Glutamatergic neuron (in vitro differentiated cells): ENCODE measurements at regions not wholly inside any gene's neighbourhood (a gene's known extent, or its start where the extent isn't known, plus 50 kb on each side); places are given as distances from the start of the nearest gene placed in this dataset.

Experiments used
- DNase-seq: peaks from one replicate; pipeline ENCODE4 v3.0.0; 2022
- H3K27ac Mint-ChIP-seq: one replicate; pipeline ENCODE4 v1.8.0; 2020; ENCODE audit warnings: mild to moderate bottlenecking, mixed read lengths, inconsistent platforms; ENCODE audit not compliant: unreplicated experiment
- H3K27me3 Mint-ChIP-seq: one replicate; pipeline ENCODE4 v1.8.0; 2020; ENCODE audit warnings: mild to moderate bottlenecking, moderate library complexity, mixed read lengths, inconsistent platforms; ENCODE audit not compliant: unreplicated experiment
- H3K36me3 Mint-ChIP-seq: one replicate; pipeline ENCODE4 v1.8.0; 2020; ENCODE audit warnings: mild to moderate bottlenecking, mixed read lengths, inconsistent platforms; ENCODE audit not compliant: unreplicated experiment
- H3K4me1 Mint-ChIP-seq: one replicate; pipeline ENCODE4 v1.8.0; 2020; ENCODE audit warnings: mild to moderate bottlenecking, low read depth, mixed read lengths, inconsistent platforms; ENCODE audit not compliant: unreplicated experiment
- H3K4me3 Mint-ChIP-seq: one replicate; pipeline ENCODE4 v1.8.0; 2020; ENCODE audit warnings: mild to moderate bottlenecking, mixed read lengths, inconsistent platforms; ENCODE audit not compliant: unreplicated experiment
- H3K9me3 Mint-ChIP-seq: one replicate; pipeline ENCODE4 v1.8.0; 2020; ENCODE audit warnings: mild to moderate bottlenecking, moderate library complexity, mixed read lengths, inconsistent platforms; ENCODE audit not compliant: unreplicated experiment
- TF ChIP-seq, protein P1 (sequence below): fragments of 200-600 bp; sonication (generic); IDR thresholded peaks from one replicate; pipeline ENCODE4 v1.5.0; 2021; ENCODE audit not compliant: partially characterized antibody, unreplicated experiment

DNA sequence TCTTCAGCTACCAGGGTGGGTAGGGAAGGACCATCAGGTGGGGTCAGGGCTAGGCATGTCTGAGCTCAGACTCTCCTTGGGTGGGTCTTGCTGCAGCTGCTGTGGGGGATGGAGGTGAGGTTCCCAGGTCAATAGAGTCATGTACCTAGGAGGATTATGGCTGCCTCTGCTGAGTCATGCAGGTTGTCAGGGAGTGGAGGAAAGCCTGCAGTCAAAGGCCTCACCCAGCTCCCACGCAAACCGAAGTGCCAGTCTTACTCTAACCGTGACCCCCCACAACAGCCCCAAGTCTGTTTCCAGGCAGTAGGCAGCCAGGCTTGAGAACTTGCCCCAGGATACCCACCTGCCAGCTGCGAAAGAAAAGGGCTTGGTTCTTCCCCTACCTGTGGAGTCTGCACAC is 113.6 kb upstream of the GALNT5 start:
- Mint-ChIP-seq H3K4me3 (no peak overlapping the region), H3K9me3 (no peaks in the 10 kb centered on the region), H3K27ac (no peak overlapping the region), H3K27me3 (no peaks in the 10 kb centered on the region), H3K36me3 (no peaks in the 10 kb centered on the region), H3K4me1 (peaks cover 1% of the 10 kb centered on the region)
- TF ChIP-seq, protein P1, sequence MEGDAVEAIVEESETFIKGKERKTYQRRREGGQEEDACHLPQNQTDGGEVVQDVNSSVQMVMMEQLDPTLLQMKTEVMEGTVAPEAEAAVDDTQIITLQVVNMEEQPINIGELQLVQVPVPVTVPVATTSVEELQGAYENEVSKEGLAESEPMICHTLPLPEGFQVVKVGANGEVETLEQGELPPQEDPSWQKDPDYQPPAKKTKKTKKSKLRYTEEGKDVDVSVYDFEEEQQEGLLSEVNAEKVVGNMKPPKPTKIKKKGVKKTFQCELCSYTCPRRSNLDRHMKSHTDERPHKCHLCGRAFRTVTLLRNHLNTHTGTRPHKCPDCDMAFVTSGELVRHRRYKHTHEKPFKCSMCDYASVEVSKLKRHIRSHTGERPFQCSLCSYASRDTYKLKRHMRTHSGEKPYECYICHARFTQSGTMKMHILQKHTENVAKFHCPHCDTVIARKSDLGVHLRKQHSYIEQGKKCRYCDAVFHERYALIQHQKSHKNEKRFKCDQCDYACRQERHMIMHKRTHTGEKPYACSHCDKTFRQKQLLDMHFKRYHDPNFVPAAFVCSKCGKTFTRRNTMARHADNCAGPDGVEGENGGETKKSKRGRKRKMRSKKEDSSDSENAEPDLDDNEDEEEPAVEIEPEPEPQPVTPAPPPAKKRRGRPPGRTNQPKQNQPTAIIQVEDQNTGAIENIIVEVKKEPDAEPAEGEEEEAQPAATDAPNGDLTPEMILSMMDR: no peak
- DNase-seq: no peak

DNA sequence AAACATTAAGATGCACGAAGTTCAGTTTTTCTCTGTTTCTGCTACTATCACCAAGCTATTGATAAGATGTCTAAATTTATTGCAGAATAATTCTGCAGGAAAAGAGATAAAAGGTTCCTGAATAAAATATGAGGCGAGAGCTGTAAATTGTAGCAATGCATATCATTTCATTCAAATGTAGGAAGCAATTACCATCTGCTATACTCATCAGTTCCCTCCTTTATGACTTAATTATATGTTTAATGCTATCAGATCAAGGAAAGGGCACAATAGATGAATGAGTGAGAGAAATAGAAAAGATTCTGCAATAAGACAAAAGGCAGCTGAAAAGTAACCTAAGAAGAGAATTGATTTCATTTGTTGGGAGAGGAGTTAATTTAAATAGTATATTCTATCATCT is 108.2 kb upstream of the GALNT5 start:
- DNase-seq: no peak
- Mint-ChIP-seq H3K9me3 (no peaks in the 10 kb centered on the region), H3K4me3 (no peak overlapping the region), H3K4me1 (peaks cover 1% of the 10 kb centered on the region), H3K36me3 (no peaks in the 10 kb centered on the region), H3K27ac (no peak overlapping the region), H3K27me3 (no peaks in the 10 kb centered on the region)
- TF ChIP-seq, protein P1: no peak

DNA sequence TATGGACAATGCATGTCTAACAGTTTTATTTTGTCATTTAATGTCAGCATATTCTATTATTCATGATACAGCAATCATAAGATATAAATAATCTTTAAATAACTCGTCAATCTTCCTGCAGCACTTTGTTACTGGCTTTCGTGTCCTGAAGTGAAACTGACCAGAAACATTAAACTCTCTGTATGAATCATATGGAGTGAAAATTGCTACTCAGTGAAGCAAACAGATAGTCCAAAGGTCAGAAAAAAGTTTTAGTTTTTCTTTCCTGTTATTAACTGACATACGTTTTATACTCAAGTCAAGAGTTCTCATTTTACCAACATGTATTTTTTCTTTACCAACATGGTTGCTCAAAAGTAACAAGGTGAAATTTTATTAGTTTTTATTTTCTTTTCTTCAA is 106.8 kb upstream of the GALNT5 start:
- Mint-ChIP-seq H3K27me3 (no peaks in the 10 kb centered on the region), H3K4me1 (peaks cover 1% of the 10 kb centered on the region), H3K27ac (no peak overlapping the region), H3K9me3 (no peaks in the 10 kb centered on the region), H3K4me3 (no peak overlapping the region), H3K36me3 (no peaks in the 10 kb centered on the region)
- TF ChIP-seq, protein P1: no peak
- DNase-seq: no peak

DNA sequence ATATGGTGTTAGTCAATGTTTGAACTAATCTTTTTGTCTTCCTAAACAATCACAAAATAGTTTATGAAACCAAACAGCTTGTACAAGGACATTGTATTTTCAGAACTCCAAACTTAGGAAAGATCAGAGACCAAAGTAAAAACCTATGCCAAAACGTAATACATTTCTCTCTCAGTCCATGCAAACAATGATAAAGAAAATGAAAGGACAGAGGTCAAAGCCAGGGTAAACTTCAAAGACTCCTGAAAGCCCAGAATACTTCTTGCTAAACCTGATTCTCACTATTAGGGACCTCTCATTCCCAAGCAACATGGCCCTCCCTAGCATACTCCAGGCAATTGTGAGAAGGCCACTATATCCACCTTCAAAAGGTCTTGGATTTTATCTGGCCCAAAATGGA is 105.1 kb upstream of the GALNT5 start:
- H3K4me1 Mint-ChIP-seq: peaks cover 1% of the 10 kb centered on the region
- no peaks in the 10 kb centered on the region for H3K27me3 Mint-ChIP-seq
- no peaks in the 10 kb centered on the region for H3K9me3 Mint-ChIP-seq
- DNase-seq: no peak
- no peak overlapping the region for H3K4me3 Mint-ChIP-seq
- no peaks in the 10 kb centered on the region for H3K36me3 Mint-ChIP-seq
- no peak overlapping the region for H3K27ac Mint-ChIP-seq
- TF ChIP-seq, protein P1: no peak

DNA sequence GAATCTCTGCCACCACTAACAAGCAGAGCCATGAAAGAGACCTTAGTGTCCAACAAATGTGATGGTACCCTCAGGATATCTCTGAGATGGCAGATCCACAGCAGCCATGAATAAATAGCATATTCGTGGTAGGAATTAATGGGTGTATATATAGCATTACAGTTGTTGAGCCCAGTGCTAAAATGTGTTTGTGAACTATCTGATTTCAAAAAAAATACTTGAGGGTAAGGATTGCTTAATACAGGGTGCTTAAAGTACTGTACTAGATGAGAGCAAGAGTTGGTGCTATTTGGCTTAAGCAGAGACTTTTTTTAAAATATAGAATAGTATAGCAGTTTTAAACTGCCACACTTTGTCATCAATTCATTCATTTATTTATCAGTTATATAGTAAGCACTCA is 101.5 kb upstream of the GALNT5 start:
- TF ChIP-seq, protein P1: no peak
- Mint-ChIP-seq H3K27ac (no peak overlapping the region), H3K27me3 (peaks cover 1% of the 10 kb centered on the region), H3K4me3 (no peak overlapping the region), H3K9me3 (no peaks in the 10 kb centered on the region), H3K36me3 (no peaks in the 10 kb centered on the region), H3K4me1 (no peaks in the 10 kb centered on the region)
- DNase-seq: no peak
